Lung (tissue), 11 donors: ENCODE measurements at regions not wholly inside any gene's neighbourhood (a gene's known extent, or its start where the extent isn't known, plus 50 kb on each side); places are given as distances from the start of the nearest gene placed in this dataset.

Source experiments
- ATAC-seq: fragments of 200-7000 bp; cut with Tn5 transposase; one replicate; pipeline ENCODE4 v1.9.1; 2020; ENCODE audit warnings: moderate number of reproducible peaks; ENCODE audit not compliant: insufficient read depth, low FRiP score
- DNase-seq, 3 donors: peaks; one replicate each; pipeline ENCODE4 v3.0.0-alpha.2; 2013 to 2017
- H3K27ac ChIP-seq, 2 donors: one replicate each; pipeline ENCODE4 v1.5.1; 2013; ENCODE audit warnings: mild to moderate bottlenecking in 2 of 2, moderate library complexity in 2 of 2, control low read depth in 1 of 2, inconsistent platforms in 1 of 2, low read depth in 1 of 2, low read length in 1 of 2
- H3K27me3 ChIP-seq, 3 donors: one replicate each; pipeline ENCODE4 v1.5.1; 2013; ENCODE audit warnings: low read length in 2 of 3; ENCODE audit not compliant: control insufficient read depth in 3 of 3, insufficient read depth in 3 of 3
- H3K36me3 ChIP-seq, 4 donors: one replicate each; pipeline ENCODE4 v1.5.1; 2013; ENCODE audit warnings: low read length in 4 of 4, mild to moderate bottlenecking in 1 of 4, moderate library complexity in 1 of 4; ENCODE audit not compliant: control insufficient read depth in 4 of 4, insufficient read depth in 4 of 4
- H3K4me1 ChIP-seq, 5 donors: one replicate each; pipeline ENCODE4 v1.5.1; 2013; ENCODE audit warnings: low read length in 5 of 5, mild to moderate bottlenecking in 2 of 5, moderate library complexity in 1 of 5; ENCODE audit not compliant: control insufficient read depth in 5 of 5, insufficient read depth in 5 of 5
- H3K4me3 ChIP-seq: one replicate; pipeline ENCODE4 v1.5.1; 2013; ENCODE audit warnings: mild to moderate bottlenecking, control low read depth, moderate library complexity
- H3K9ac ChIP-seq, 2 donors: one replicate each; pipeline ENCODE4 v1.5.1; 2013; ENCODE audit warnings: low read length in 2 of 2, control low read depth in 1 of 2; ENCODE audit not compliant: insufficient read depth in 1 of 2
- H3K9me3 ChIP-seq, 4 donors: one replicate each; pipeline ENCODE4 v1.5.1; 2013; ENCODE audit warnings: low read length in 3 of 4, mild to moderate bottlenecking in 1 of 4, moderate library complexity in 1 of 4; ENCODE audit not compliant: control insufficient read depth in 4 of 4, insufficient read depth in 3 of 4
- CTCF ChIP-seq: IDR thresholded peaks from 2 replicates; pipeline ENCODE4 v1.5.1; 2012; ENCODE audit warnings: mild to moderate bottlenecking; ENCODE audit errors: control extremely low read depth, extremely low read depth
- WGBS, 2 donors: extraction: QIAGEN DNeasy Blood & Tissue Kit; methylation state at CpG; one replicate each; pipeline ENCODE4 v1.1.7; 2013; 5-methylcytosine and 5-hydroxymethylcytosine counted together
- donor health status: control.
- donor health status: control.
- donor health status: Bipolar disorder and iron deficiency.
- donor health status: healthy.
- donor health status: DM: yes; HTN: yes; CAD: no.

GRCh38 chr3:84109911-84110310 is 848.9 kb upstream of the CADM2 start:
- TF ChIP-seq CTCF = no peak
- ATAC-seq (no peak), DNase-seq (no peak)
- H3K27ac ChIP-seq = no peak overlapping the region
- H3K9ac ChIP-seq = no peak overlapping the region
- H3K9me3 ChIP-seq = peaks cover 0 to 2% (median 0%) of the 10 kb centered on the region in 4 donors
- no peaks in the 10 kb centered on the region for H3K27me3 ChIP-seq
- no peak overlapping the region for H3K4me3 ChIP-seq
- no peaks in the 10 kb centered on the region for H3K4me1 ChIP-seq
- no peaks in the 10 kb centered on the region for H3K36me3 ChIP-seq

- no peak for TF ChIP-seq CTCF
- no peak overlapping the region for H3K9ac ChIP-seq
- H3K9me3 ChIP-seq = peaks cover 0 to 3% (median 1%) of the 10 kb centered on the region in 4 donors
- no peak for DNase-seq
- no peaks in the 10 kb centered on the region for H3K36me3 ChIP-seq
- no peaks in the 10 kb centered on the region for H3K27me3 ChIP-seq
- H3K27ac ChIP-seq = no peak overlapping the region
- no peak overlapping the region for H3K4me3 ChIP-seq
- no peaks in the 10 kb centered on the region for H3K4me1 ChIP-seq
- ATAC-seq = no peak
Observed at GRCh38 chr3:84110787-84111186, 848.0 kb upstream of the CADM2 start.

GRCh38 chr3:84125201-84125721 is 833.5 kb upstream of the CADM2 start:
- Histone ChIP-seq H3K4me3 (no peak overlapping the region), H3K27me3 (no peaks in the 10 kb centered on the region), H3K4me1 (no peaks in the 10 kb centered on the region), H3K27ac (no peak overlapping the region), H3K9me3 (peaks cover 0 to 8% (median 0%) of the 10 kb centered on the region in 4 donors), H3K36me3 (no peaks in the 10 kb centered on the region), H3K9ac (no peak overlapping the region)
- DNase-seq = no peak
- no peak for ATAC-seq
- TF ChIP-seq CTCF = no peak
- 92 to 94% methylated on average over 11 to 12 of the region's 12 CpGs for WGBS, 2 donors

GRCh38 chr3:84125760-84126159 is 833.0 kb upstream of the CADM2 start:
- H3K4me1 ChIP-seq = no peaks in the 10 kb centered on the region
- DNase-seq = no peak
- no peak for ATAC-seq
- no peak for TF ChIP-seq CTCF
- peaks cover 0 to 8% (median 0%) of the 10 kb centered on the region in 4 donors for H3K9me3 ChIP-seq
- no peak overlapping the region for H3K9ac ChIP-seq
- no peaks in the 10 kb centered on the region for H3K36me3 ChIP-seq
- H3K27me3 ChIP-seq = no peaks in the 10 kb centered on the region
- no peak overlapping the region for H3K27ac ChIP-seq
- WGBS, 2 donors = 95 to 96% methylated on average over 21 of the region's 21 CpGs
- H3K4me3 ChIP-seq = no peak overlapping the region
